Hindlimb muscle (tissue), 1 donor: ENCODE measurements at regions not wholly inside any gene's neighbourhood (a gene's known extent, or its start where the extent isn't known, plus 50 kb on each side); places are given as distances from the start of the nearest gene placed in this dataset.

Source experiments
- DNase-seq: peaks from one replicate; pipeline ENCODE4 v3.0.0-alpha.2; 2013

DNA sequence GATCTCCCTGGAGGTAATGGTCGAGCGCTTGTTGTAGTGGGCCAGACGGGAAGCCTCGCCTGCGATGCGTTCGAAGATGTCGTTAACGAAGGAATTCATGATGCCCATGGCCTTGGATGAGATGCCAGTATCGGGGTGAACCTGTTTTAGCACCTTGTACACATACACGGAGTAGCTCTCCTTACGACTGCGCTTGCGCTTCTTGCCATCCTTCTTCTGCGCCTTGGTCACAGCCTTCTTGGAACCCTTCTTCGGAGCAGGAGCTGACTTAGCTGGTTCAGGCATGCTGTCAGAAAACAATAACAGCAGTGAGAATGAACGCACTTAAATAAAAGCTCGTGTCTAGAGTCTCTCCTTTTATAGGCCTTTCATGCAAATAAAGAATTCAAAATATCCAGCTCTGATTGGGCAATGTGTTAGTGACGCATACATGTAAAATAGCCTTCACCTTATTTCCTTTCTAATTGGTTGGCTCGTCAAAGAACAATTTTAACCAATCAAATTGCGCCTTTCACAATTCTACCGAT, 129.2 kb downstream of the HFE start:
- DNase-seq: peak; percentile 95

DNA sequence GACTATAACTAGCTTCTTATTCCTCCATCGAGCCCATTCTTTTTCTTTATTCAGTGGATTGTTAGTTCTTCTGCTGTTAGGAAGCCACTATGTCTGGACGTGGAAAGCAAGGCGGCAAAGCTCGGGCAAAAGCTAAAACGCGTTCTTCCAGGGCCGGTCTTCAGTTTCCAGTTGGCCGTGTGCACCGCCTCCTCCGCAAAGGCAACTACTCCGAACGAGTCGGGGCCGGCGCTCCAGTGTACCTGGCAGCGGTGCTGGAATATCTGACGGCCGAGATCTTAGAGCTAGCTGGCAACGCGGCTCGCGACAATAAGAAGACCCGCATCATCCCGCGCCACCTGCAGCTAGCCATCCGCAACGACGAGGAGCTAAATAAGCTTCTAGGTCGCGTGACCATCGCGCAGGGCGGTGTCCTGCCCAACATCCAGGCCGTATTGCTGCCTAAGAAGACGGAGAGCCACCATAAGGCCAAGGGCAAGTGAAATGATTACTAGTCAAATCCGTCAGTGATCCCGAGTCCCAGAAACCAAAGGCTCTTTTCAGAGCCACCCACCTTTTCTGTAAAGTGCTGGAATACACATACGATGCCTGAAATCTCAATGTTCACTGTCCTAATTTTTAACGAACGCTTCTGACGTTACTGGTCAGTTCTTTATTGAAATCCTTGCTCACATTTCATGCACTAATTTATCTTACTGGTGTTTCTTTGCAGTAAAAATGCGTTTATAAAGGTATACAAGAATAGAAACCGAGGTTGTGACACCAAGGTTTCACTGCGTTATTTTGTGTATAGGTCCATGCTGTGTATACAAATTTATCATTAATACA, 129.9 kb downstream of the HFE start:
- peak; percentile 94 for DNase-seq

DNA sequence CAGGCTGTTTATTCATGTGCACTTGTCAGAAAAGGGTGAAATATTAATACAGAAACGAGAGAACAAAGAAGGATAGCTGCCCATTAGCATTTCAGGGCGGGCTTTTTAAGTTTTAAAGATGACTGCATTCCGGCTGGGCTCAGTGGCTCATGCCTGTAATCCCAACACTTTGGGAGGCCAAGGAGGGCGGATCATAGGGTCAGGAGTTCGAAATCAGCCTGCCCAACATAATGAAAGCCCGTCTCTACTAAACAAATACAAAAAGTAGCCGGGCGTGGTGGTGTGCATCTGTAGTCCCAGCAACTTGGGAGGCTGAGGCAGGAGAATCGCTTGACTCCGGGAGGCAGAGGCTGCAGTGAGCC, 130.5 kb downstream of the HFE start:
- DNase-seq: peak; percentile 36

DNA sequence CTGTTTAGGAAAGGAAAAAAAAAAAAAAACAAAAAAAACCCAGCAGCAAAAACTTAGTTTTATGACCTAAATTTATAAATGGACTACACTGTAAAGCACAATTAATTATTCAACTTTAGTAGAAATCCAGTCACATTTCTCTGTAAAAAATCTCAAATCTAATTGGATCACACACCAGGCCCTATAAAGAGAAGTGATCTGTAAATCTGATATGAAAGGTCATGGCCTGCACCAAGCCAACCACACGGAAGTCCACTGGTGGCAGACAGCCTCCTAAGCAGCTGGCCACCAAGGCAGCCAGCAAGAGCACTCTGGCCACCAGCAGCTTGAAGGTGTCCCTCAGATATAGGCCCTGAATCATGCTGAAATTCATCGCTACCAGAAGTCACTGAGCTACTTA, 131.6 kb downstream of the HFE start:
- no peak for DNase-seq

DNA sequence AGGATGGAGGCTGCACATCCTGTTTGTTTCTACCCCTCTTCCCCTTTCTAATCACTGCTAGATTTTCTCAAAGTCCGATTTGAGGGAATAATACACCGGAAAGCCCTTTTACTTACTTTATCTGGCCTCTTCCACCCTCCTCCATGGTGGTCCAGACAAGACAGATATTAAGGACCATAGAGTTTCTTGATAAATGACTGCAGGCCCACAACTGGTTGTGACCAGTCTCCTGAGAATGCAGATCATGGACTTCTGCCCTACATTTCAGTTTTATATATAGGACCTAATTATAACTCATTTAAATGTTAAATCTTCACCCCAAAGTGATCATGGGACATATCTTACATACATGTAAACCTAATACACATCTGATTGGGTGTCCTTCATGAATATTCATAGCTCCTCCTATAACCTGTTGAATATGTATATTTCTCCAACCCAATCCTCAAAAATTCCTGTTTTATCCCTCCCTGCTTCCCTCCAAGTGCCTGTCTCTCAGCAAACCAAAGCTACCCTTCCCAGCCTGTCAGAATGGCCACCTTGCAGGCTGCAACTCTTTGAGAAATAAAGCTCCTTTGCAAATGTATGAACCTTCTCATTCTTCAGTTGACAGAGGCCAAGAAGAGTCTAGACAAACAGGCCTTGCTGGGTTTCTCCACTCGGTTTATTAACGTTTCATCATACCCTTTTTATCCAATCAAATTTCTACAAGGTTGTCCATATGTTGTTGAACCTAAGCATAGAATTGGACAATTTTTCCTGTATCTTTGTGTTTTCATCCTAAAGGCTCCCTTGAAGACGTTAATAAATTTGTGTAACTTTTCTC, 133.1 kb downstream of the HFE start:
- no peak for DNase-seq

DNA sequence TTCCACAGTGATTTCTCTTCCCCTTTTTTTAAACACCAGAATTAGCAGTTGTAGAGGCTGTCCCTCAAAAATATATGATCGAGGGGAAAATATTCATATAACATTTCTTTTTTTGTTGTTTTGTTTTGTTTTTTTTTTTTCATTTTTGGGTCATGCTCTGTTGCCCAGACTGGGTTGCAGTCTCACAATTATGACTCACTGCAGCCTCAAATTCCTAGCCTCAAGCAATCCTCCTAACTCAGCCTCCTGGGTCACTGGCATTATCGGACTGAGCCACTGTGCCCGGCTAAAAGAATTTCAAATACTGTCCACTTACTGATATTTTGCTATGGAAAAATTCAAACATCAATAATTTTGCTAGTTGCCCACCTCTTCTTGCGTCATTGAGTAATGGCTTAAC, 134.0 kb downstream of the HFE start:
- DNase-seq: no peak

DNA sequence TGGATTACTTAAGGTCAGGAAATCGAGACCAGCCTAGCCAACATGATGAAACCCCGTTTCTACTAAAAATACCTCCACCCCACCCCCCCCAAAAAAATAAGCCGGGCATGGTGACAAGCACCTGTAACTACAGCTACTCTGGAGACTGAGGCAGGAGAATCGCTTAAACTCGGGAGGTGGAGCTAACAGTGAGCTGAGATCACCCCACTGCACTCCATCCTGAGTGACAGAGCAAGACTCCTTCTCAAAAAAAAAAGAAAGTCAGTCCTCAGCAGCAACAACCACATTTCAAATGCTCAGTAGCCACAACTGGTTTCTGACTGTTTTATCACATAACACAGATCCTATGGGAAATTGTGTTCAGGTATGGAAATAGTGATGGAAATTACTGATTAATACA, 135.3 kb downstream of the HFE start:
- DNase-seq: no peak

DNA sequence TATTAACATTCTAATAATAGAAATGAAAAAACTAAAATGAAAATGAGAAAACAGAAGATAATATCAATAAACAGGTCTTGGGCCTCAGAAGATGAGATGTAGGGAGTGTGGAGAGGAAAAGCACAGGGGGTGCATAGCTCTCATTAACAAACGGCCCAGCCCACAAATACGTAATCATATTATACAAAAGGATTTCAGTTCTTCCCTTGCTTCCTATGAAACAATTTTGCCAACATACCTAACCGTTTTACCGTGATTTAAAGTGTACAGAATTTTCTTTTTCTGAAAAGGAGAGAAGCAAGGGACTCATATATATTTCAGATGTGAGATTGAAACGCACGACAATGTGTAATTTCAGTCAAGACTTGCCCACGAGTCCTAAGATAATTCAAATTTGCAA, 136.0 kb downstream of the HFE start:
- DNase-seq: peak; percentile 63

DNA sequence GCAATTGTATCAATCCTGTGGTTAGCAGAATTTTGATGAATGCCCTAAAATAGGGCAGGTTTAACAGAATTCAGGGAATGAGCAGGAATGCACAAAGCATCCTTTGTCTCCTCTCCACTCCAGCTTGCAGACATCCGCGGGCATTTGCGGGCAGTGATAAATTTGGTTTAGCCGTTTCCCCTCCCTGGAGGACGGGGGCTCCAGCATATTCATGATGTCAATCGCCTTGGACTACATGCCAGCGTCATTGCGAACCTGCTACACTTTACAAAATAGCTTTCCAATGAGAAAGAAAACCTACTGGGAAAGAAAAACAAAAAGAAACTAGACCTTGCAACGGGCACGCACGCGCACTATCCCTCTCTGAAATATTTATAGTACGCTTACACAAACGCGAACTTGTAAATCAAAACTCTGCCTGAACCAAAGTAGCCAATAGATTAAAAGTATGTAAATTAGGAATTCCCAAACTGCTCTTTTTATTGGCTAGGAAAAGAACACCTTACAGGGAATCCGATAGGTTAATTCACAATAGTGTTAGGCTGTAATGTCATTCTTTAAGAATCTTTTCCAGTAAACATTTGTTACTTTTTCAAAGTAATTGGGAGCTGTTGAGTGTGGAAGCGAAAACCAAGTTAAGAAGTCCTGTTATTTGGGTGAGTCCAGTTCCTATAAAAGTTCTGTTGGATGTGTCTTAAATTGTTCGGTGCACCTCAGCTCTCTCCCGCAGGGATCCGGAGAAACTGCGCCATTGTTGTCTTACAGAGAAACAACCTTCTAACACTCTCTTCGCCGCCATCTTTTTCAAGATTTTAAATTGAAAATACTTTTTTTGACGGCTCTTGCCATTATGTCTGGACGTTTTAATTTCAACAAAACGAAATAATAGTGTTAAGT, 136.7 kb downstream of the HFE start:
- DNase-seq: peak; percentile 90

DNA sequence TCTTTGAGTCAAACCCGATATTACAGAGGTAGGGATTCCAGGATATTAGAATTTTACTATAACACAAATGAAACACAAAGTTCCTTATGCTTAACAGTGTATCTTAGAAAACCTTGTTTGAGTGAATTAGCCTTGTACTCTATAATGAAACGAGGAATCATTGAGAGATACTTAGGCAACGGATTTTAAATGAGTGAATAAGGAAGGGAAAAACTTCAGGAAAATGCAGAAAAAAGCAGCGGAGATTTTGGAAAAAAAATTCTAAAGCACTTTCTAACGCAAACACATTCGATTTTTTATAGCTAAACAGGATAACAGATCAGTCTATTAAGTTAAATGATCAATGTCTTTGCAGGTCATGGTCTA, 137.3 kb downstream of the HFE start:
- no peak for DNase-seq

DNA sequence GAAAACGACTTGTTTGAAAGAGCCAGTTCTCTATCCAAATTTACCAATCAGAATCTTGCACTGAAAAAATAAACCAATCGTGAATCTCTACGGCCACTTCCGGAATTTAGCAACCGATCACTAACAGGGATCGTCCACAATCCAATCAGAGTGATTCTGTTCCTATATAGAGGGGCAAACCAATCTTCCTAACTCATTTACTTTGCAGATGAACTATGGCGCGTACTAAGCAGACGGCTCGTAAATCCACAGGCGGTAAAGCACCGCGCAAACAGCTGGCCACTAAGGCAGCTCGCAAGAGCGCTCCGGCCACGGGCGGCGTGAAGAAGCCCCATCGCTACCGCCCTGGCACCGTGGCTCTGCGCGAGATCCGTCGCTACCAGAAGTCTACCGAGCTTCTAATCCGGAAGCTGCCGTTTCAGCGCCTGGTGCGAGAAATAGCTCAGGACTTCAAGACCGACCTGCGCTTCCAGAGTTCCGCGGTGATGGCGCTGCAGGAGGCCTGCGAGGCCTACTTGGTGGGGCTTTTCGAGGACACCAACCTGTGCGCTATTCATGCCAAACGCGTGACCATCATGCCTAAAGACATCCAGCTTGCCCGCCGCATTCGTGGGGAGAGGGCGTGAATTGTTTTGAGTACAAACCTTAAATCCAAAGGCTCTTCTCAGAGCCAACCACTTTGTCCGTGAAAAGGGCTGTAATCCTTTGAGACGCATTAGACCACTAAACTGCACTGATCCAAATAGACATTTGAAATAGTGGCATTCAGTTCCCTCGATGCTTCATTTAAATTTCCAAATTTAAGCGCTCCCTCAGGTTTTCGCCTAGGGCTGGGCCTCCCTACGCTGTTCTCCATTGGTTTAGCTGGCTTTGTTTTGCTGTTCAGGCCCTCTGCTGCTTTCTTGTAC, 138.0 kb downstream of the HFE start:
- DNase-seq: peak; percentile 89

DNA sequence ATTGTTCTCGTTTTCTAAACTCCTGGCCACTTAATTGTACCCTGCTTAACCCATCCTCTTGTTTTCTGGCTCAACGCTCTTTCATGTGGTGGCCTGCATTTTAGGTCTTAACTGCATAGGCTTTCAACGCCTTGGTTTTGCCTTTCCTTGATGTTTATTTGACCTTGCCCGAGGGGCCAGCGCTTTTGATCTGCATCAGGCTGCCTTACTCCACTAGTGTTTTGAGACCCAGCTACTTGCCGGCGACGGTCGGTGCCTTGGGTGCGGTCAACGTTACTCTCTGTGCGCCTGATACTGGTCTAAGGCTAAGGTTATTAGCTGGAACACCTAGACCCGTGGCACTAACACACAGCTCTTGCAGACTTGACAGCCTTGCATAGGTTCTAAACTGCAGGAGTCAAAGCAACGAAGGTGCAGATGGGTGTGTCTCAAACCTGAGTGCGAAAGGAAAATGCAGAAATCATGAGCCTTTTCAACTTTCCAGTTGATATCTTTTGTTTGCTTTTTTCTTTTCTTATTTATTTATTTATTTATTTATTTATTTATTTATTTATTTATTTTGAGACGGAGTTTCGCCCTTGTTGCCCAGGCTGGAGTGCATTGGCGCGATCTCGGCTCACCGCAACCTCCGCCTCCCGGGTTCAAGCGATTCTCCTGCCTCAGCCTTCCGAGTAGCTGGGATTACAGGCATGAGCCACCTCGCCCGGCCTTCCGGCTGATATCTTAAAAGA, 138.8 kb downstream of the HFE start:
- no peak for DNase-seq

DNA sequence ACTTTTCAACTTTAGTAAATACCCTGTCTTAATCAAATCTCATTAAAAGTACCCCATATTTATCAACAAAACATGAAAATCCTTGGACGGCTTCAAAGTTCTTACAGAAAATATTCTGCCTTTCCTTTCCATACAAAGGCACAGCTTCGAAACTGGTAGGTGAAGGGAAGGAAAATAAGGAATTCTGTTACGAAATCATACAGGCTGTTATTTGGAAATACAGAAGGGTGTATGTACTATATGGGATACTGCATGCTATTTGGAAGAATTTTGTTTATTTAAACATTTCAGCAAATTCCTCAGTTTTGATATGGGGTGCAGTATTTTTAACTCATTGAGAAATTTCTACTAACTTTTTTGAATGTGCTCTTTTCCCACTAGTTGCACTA, 138.4 kb upstream of the BTN3A2 start:
- no peak for DNase-seq

DNA sequence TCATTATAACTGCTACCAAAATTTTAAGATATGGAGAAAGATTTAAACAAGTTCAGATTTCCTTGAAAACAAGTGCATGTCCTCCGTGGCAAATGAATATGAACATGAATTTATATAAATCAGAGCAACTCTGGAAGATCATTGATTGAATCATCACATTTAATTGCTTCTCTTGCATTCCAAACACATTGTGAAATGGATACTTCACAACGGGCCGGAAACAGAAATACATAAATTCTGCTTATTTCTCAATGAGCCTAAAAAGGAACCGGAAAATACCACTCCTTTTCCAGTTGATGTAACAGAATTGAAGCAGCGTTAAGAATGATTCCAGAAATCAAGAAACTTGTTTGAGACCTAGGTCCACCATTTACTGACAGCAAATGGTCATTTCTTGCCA, 134.6 kb upstream of the BTN3A2 start:
- no peak for DNase-seq

DNA sequence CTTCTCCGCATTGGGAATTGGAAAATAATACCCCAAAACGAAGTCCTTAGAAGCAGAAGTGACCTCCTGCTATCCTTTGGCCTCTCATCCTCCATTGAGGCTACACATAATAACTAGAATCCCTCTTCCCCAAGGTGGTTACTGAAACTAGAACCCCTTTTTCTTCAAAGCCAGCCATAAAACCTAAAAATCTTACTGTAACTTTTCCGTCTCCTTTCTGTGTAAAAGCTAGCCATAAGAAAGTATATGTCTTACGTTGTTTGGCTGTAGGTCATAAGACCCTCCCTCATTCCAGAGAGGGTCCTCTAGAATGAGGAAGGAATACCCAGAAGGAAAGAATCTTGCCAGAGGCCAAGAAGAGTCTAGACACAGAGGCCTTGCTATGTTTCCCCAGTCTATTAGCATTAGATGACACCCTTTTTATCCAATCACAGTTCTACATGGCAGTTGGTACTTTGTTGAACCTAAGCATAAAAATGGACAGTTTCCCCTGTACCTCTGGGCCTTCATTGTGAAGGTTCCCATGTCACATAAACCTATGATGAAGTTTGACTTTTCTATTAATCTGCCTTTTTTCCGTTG, 133.9 kb upstream of the BTN3A2 start:
- DNase-seq: no peak

DNA sequence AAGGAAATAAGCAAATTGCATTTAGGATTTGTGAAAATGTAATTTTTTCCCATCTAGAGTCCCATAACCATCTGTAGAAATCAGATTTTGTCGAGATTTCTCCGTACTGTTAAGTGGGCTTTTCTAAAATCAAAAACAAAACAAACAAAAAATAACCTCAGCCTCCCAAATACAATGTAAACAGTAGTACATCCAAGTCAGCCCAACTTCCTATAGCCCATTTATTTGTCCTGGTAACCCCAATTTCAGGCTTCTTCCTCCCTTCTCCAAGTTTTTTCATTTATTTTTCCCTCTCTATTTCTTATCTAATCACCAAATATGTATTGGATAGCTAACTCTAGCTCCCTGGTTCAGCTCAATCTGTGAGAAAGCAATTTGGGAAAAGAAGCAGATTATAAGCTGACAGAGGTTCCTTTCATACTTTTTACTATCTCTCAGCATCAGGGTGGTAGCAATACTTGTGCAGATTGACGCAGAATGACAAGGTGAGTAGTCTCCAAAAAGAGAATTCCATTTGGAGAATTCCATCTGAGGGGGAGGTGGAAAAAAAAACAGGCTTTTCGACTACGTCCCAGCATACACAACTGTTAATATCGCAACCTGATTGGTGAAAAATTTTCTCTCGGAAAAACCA, 132.6 kb upstream of the BTN3A2 start:
- no peak for DNase-seq

DNA sequence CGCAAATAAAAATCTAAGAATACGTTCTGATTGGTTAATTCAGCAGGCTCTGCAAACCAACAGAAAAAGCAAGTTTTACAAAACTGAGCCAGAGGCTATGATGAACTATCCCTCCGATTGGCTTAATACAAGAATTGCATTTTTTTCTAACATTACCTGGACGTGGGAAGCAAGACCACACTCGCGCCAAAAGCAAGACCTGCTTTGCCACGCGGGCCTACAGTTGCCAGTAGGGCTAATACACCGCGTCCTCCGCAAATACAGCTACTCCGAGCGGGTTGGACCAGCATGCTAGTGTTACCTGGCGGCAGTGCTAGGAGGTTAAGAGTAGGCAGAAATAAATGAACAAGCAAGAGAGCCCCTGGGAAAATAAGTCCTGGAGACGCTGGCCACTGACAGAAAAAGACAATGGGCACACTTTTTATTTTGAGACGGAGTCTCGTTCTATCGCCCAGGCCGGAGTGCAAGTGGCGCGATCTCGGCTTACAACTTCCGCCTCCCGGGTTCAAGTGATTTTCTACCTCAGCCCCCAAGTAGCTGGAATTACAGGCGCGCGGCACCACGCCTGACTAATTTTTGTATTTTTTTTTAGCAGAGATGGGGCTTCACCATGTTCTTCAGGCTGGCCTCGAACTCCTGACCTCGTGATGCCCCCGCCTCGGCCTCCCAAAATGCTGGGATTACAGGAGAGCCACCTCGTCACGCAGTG, 131.9 kb upstream of the BTN3A2 start:
- peak; percentile 71 for DNase-seq

DNA sequence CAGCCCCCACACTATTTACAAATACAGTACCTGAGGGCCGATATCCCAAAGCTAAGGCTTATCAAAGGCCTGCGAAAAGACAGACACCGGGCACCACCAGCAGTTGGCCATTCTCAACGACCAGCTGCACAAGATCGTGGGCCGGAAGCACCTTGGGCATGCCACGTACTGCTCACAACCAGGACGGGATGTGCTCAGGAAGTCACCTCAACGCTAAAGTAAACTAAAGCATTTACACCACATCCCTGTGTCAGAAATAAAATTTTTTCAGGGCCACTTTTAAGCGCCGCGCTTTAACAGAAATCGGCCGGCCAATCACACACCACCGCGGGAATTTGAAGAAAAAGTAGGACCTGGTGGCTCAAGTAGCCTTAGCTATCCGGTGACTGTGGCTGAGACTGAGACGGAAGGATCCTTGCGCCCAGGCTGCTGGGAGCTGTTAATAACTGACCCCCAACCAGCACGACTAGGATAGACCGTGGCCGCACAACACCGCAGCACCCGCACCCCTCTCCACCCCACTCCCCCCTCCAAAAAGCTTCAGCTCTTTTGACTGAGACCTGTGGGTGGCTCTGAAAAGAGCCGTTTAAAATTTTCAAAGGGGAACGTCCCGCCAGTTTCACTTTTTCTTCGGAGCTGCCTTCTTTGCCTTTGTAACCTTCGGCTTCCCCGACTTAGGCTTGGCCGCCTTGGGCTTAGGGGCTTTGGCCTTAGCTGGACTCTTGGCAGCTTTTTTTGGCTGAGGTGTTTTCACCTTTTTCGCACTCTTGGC, 131.2 kb upstream of the BTN3A2 start:
- peak; percentile 82 for DNase-seq
